OCI-LY1 (cell line): ENCODE measurements at regions not wholly inside any gene's neighbourhood (a gene's known extent, or its start where the extent isn't known, plus 50 kb on each side); places are given as distances from the start of the nearest gene placed in this dataset.

Source experiments
- EZH2 ChIP-seq: fragments of 200-600 bp; sonication (generic), shearing (Covaris generic); IDR thresholded peaks from 2 replicates; pipeline ENCODE4 v1.8.0; 2017; ENCODE audit warnings: borderline replicate concordance, mixed run types, mild to moderate bottlenecking, antibody characterized with exemption, low read length, moderate library complexity, mixed read lengths
- TF ChIP-seq, protein P1 (sequence below): fragments of 200-600 bp; sonication (generic), shearing (Covaris generic); IDR thresholded peaks from 2 replicates; pipeline ENCODE4 v1.5.1; 2017; ENCODE audit warnings: mild to moderate bottlenecking, antibody characterized with exemption, low read length, moderate library complexity, mixed read lengths

GRCh38 chr9:111986035-111986556 is 89.5 kb downstream of the UGCG start:
- TF ChIP-seq, protein P1, sequence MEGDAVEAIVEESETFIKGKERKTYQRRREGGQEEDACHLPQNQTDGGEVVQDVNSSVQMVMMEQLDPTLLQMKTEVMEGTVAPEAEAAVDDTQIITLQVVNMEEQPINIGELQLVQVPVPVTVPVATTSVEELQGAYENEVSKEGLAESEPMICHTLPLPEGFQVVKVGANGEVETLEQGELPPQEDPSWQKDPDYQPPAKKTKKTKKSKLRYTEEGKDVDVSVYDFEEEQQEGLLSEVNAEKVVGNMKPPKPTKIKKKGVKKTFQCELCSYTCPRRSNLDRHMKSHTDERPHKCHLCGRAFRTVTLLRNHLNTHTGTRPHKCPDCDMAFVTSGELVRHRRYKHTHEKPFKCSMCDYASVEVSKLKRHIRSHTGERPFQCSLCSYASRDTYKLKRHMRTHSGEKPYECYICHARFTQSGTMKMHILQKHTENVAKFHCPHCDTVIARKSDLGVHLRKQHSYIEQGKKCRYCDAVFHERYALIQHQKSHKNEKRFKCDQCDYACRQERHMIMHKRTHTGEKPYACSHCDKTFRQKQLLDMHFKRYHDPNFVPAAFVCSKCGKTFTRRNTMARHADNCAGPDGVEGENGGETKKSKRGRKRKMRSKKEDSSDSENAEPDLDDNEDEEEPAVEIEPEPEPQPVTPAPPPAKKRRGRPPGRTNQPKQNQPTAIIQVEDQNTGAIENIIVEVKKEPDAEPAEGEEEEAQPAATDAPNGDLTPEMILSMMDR, result no peak
- no peak for TF ChIP-seq EZH2
